GM21526 (cell line): ENCODE measurements at regions not wholly inside any gene's neighbourhood (a gene's known extent, or its start where the extent isn't known, plus 50 kb on each side); places are given as distances from the start of the nearest gene placed in this dataset.
"Not testable (repeated sequence)": the region's sequence is repeated elsewhere in the genome, so short reads cannot be mapped to it uniquely, and the experiment has no call there.

Experiments used
- ATAC-seq: cut with Tn5 transposase; IDR thresholded peaks from one replicate; pipeline ENCODE4 v1.9.1; 2021; ENCODE audit warnings: moderate library complexity; ENCODE audit not compliant: unreplicated experiment, low FRiP score

- ATAC-seq, result no peak
Measured at GRCh38 chrX:104392350-104392749, 137.6 kb upstream of the ESX1 start.

DNA sequence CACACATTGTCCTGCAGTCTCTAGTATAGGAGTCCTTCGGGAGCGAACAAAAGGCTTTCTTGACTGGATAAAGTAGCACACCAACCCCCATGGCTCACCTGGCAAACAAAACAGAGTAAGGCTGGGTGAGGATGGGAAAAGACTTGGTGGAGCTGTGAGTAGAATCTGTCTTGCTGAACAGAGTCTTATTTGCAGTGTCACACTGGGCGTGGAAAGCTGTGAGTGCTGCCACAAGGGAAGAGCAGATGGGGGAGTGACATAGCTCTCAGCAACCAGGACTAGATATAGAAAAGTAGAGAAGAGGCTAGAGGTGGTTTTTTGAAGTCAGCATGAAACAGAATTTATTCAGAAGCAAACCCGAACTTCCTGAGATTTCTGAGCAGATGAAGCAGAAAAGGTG, 137.2 kb upstream of the ESX1 start:
- ATAC-seq, result no peak

- ATAC-seq, result no peak
Measured at GRCh38 chrX:104376937-104377336, 122.2 kb upstream of the ESX1 start.

- ATAC-seq, result no peak
Measured at GRCh38 chrX:104372547-104372946, 117.8 kb upstream of the ESX1 start.

DNA sequence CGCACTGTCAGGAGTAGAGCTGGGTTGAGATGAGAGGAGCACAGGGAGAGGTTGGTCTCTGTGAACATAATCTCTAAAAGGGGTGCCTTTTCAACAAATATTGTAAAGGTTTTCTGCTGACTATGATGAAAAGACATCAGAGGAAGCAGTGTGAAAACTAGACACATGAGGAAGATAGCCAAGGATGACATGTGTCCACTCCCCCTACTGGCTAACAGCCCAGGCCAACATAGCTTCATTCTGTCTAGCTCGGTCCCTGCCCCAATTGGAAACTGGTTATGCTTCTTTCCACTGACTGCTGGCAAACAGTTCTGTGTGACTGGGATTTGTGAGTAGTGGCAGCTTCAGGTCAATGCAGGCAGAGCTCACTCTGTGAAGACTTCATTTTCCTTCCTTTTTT, 115.4 kb upstream of the ESX1 start:
- ATAC-seq, result no peak

DNA sequence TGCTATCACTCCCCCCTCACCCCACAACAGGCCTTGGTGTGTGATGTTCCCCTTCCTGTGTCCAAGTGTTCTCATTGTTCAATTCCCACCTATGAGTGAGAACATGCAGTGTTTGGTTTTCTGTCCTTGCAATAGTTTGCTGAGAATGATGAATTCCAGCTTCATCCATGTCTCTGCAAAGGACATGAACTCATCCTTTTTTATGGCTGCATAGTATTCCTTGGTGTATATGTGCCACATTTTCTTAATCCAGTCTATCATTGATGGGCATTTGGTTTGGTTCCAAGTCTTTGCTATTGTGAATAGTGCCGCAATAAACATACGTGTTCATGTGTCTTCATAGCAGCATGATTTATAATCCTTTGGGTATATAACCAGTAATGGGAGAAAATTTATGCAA, 106.0 kb upstream of the ESX1 start:
- not testable (repeated sequence) for ATAC-seq

DNA sequence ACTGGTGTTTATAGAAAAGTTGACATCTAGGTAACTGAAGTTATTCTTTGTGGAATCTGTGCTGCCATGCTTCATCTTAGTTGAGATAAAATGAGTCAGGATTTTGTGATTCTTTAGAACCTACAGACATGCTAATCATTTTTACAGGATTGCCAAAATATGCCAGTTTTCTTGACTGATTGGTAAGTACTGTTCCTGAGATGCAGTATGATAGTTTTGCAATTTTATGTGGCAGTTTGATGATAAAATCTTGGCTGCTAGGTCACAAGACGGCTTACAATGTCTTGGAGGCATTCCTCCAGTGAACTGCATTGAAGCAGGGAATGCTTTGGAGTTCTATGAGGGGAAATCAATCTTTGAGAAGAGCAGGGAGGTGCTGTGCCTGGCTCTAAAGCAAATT, 104.4 kb upstream of the ESX1 start:
- no peak for ATAC-seq

DNA sequence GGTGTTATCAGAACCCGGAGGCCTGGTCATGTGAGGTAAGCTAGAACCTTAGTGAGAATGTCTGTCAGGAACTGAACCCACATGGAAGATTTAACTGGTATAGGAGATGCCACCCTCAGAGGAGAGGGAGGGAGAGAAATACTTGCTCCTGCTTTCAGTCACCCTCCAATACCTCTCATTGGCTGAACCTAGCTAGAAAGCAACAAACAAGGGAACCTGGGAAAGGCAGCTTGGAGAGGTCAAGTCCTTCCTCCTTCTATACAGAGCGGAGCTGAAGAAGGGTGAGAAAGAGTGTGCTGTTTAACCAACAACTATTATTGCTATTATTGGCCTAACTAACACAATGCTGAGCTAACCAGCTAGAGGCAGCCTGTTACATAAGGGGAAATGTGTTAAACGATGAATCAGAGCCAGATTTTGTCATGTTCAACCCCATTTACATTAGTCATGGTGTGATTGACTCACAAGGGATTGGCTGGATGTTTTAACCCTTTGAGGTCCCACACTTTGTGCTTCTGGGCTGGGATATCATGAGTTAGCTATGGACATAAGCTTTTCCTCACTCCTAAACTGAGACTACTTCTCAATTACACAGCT, 96.5 kb upstream of the ESX1 start:
- ATAC-seq, result no peak

GRCh38 chrX:104347860-104348259, 93.1 kb upstream of the ESX1 start:
- ATAC-seq, result no peak

GRCh38 chrX:104343428-104344129, 88.8 kb upstream of the ESX1 start:
- peak; percentile 91 for ATAC-seq

GRCh38 chrX:104342065-104342464, 87.3 kb upstream of the ESX1 start:
- no peak for ATAC-seq

- no peak for ATAC-seq
Measured at GRCh38 chrX:104335756-104336155, 81.0 kb upstream of the ESX1 start.

DNA sequence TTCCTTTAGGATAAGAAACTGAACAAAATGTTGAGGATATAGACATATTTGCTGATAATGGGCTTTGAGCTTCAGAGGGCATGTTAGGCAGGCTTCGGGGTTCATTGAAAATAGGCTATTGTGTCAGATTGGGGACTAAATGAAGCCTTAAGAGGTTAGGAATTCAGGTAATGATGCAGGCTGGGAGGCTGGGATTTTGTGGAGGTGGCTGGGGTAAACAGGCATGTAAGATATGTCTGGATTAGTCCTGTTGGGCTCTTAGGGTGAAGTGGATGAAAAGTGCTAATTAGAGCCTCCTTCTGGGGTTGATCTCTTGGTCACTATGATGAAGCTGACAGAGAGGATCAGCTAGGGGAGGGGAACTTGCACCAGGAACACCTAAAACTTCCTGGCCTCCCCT, 80.2 kb upstream of the ESX1 start:
- ATAC-seq, result no peak

GRCh38 chrX:104330966-104331365, 76.2 kb upstream of the ESX1 start:
- no peak for ATAC-seq

GRCh38 chrX:104329731-104330130, 75.0 kb upstream of the ESX1 start:
- no peak for ATAC-seq

GRCh38 chrX:104325213-104325585, 70.5 kb upstream of the ESX1 start:
- no peak for ATAC-seq

DNA sequence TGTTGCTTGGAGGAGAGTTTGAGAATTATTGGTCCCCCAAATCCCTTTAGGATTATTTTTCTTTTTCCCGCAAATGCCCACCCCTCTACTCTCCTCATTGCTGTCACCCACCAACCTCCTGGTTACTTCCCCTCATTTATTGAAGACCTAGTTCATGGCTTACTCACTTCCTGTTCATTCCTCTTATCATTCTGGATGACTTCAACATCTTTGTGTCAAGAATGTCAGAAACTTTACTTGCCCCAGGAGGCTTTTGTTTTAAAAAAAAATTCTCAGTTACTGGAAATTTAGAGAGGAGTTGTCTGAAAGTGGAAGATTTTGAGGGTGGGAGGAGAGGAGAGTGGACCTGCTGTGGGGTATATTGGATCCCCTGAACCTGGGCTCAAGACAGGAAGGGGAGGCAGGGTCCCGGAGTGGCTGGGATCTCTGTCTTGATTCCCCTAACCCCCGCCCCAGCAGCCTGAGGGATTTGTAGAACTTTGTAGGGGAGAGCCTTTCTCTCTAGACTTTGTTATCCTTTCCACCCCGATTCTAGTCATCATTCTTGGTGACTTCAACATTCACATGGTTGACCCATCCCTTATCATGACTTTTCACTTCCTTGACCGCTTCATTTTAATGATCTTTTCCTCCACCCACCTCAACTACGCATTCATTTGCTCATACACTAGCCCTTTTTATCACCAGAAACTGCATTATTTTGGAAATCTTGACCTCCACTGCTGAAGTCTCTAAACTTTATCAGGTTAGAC, 69.9 kb upstream of the ESX1 start:
- no peak for ATAC-seq

GRCh38 chrX:104319346-104319745, 64.6 kb upstream of the ESX1 start:
- no peak for ATAC-seq

DNA sequence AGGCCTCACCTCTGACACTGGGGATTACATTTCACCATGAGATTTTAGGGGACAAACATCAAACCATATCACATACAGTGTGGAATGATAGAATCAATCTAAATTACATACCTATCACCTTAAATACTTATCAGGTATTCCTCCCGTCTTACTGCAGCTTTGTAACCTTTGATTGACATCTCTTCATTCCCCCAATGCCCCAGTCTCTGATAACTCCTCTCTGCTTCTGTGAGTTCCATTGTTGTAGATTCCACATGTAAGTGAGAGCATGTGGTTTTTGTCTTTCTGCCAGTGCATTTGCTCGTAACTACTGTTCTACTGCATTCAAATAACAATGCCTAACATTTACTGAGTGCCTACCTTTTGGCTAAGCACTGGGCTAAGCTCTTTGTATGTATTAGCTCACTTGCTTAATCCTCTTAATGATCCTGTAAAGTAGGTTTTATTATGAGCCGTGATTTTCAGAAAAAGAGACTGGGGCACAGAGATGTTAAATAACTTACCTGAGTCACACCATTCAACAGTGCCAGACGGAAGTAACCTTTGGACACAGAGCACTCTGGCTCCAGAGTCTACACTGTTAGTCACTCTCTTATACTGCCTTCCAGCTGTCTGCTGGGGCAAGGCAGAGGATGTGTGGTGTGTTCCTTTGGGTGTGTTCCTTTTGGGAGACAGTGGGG, 63.7 kb upstream of the ESX1 start:
- ATAC-seq, result no peak

GRCh38 chrX:104316739-104317138, 62.0 kb upstream of the ESX1 start:
- ATAC-seq, result no peak

- ATAC-seq, result no peak
Measured at GRCh38 chrX:104315555-104315954, 60.8 kb upstream of the ESX1 start.
